ENCODE measurements at regions not wholly inside any gene's neighbourhood (a gene's known extent, or its start where the extent isn't known, plus 50 kb on each side); places are given as distances from the start of the nearest gene placed in this dataset.

GRCh38 chr7:114864278-114864677 lies 57.6 kb upstream of the MDFIC start:
- TF ChIP-seq RAD21 (IDR thresholded peaks at IDR 0.05; ENCODE audit: low read depth) = no peak
- TF ChIP-seq JUND (IDR thresholded peaks at IDR 0.05) = no peak
- no peak for TF ChIP-seq POLR2AphosphoS5 (IDR thresholded peaks at IDR 0.05; ENCODE audit: low read depth, low read length)
- TF ChIP-seq, protein P1, sequence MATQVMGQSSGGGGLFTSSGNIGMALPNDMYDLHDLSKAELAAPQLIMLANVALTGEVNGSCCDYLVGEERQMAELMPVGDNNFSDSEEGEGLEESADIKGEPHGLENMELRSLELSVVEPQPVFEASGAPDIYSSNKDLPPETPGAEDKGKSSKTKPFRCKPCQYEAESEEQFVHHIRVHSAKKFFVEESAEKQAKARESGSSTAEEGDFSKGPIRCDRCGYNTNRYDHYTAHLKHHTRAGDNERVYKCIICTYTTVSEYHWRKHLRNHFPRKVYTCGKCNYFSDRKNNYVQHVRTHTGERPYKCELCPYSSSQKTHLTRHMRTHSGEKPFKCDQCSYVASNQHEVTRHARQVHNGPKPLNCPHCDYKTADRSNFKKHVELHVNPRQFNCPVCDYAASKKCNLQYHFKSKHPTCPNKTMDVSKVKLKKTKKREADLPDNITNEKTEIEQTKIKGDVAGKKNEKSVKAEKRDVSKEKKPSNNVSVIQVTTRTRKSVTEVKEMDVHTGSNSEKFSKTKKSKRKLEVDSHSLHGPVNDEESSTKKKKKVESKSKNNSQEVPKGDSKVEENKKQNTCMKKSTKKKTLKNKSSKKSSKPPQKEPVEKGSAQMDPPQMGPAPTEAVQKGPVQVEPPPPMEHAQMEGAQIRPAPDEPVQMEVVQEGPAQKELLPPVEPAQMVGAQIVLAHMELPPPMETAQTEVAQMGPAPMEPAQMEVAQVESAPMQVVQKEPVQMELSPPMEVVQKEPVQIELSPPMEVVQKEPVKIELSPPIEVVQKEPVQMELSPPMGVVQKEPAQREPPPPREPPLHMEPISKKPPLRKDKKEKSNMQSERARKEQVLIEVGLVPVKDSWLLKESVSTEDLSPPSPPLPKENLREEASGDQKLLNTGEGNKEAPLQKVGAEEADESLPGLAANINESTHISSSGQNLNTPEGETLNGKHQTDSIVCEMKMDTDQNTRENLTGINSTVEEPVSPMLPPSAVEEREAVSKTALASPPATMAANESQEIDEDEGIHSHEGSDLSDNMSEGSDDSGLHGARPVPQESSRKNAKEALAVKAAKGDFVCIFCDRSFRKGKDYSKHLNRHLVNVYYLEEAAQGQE (IDR thresholded peaks at IDR 0.05; ENCODE audit: low read depth) = no peak
- TF ChIP-seq ZFX (IDR thresholded peaks at IDR 0.05) = no peak
- TF ChIP-seq EZH2 (IDR thresholded peaks at IDR 0.05) = no peak
- TF ChIP-seq POLR2A (IDR thresholded peaks at IDR 0.05; ENCODE audit: borderline replicate concordance, extremely low read depth, insufficient read depth, insufficient read length) = no peak
- no peak for TF ChIP-seq ZBTB33 (IDR thresholded peaks at IDR 0.05; ENCODE audit: extremely low read depth, insufficient replicate concordance, low read length)
- no peak for TF ChIP-seq ELF1 (IDR thresholded peaks at IDR 0.05; ENCODE audit: borderline replicate concordance, low read depth)
- no peak for TF ChIP-seq YY1 (IDR thresholded peaks at IDR 0.05; ENCODE audit: extremely low read depth, insufficient replicate concordance, low read depth, low read length)
- TF ChIP-seq EGR1 (IDR thresholded peaks at IDR 0.05; ENCODE audit: low read depth) = no peak
- TF ChIP-seq FOSL1 (IDR thresholded peaks at IDR 0.05; ENCODE audit: low read depth) = no peak
- no peak for TF ChIP-seq CBX3 (IDR thresholded peaks at IDR 0.05; ENCODE audit: low read depth)
- no peak for TF ChIP-seq CEBPB (IDR thresholded peaks at IDR 0.05; ENCODE audit: low read depth)
- no peak for TF ChIP-seq ZNF274 (IDR thresholded peaks at IDR 0.05; ENCODE audit: low read depth, low read length)
- no peak for TF ChIP-seq EZH2phosphoT487 (IDR thresholded peaks at IDR 0.05; ENCODE audit: borderline replicate concordance)
- Histone ChIP-seq H3K27ac (ENCODE audit: low read depth, low read length) (no peak overlapping the region), H3K9me3 (ENCODE audit: control insufficient read depth in 1 of 2, insufficient read depth in 1 of 2, low read depth in 1 of 2, low read length in 2 of 2) (no peaks in the 10 kb centered on the region), H3K9ac (ENCODE audit: low read length) (no peak overlapping the region), H3K9me2 (ENCODE audit: insufficient read depth) (no peaks in the 10 kb centered on the region), H3K4me3 (replicated peaks in 1 of 2; ENCODE audit: low read depth in 1 of 2, low read length in 2 of 2) (no peak overlapping the region), H4K20me1 (ENCODE audit: insufficient read depth) (no peaks in the 10 kb centered on the region), H3K36me3 (ENCODE audit: control insufficient read depth in 1 of 2, insufficient read depth in 2 of 2, low read length in 2 of 2) (no peaks in the 10 kb centered on the region), H2AFZ (ENCODE audit: low read depth, low read length, poor library complexity, severe bottlenecking) (no peak overlapping the region), H3K27me3 (ENCODE audit: insufficient read depth, low read length) (no peaks in the 10 kb centered on the region), H3K79me2 (ENCODE audit: insufficient read depth, low read length) (no peaks in the 10 kb centered on the region), H3K4me2 (ENCODE audit: low read length) (no peak overlapping the region), H3K4me1 (ENCODE audit: control insufficient read depth in 1 of 2, insufficient read depth in 2 of 2, low read length in 2 of 2) (no peaks in the 10 kb centered on the region)
- BruUV-seq (replicated peaks) = no TSS peak
- DNase-seq (ENCODE audit: low read depth, low spot score) (no peak), ATAC-seq (no peak)
- intact Hi-C loops (cut with micrococcal nuclease) = loop anchor here (2.0 to 10.0 kb wide), 4 partner anchors 491 to 843 kb away; no protein-coding TSS in a partner anchor
- ChIA-PET POLR2A (no interaction called here), CTCF (interaction anchor here (1.2 to 2.8 kb wide), 3 partner anchors 367 to 843 kb away, joined by 3 to 17 read pairs (median 10); no protein-coding TSS in a partner anchor), RAD21 (ENCODE audit: low non-redundant PET in 1 of 2, low total read pairs in 2 of 2, uncharacterized antibody in 2 of 2, unreplicated experiment in 2 of 2) (no interaction called here)

Data from HCT116 (cell line).